Astrocyte (in vitro differentiated cells and primary cell): ENCODE measurements at regions not wholly inside any gene's neighbourhood (a gene's known extent, or its start where the extent isn't known, plus 50 kb on each side); places are given as distances from the start of the nearest gene placed in this dataset.

Source experiments
- CTCF ChIP-seq: IDR thresholded peaks from 2 replicates; pipeline ENCODE4 v1.5.1; 2011; ENCODE audit warnings: low read depth, mild to moderate bottlenecking, inconsistent platforms, low read length, moderate library complexity; ENCODE audit not compliant: insufficient read depth
- EZH2 ChIP-seq: IDR thresholded peaks from 2 replicates; pipeline ENCODE4 v1.6.1; 2012; ENCODE audit warnings: mild to moderate bottlenecking, low read length, inconsistent platforms; ENCODE audit not compliant: insufficient read depth

DNA sequence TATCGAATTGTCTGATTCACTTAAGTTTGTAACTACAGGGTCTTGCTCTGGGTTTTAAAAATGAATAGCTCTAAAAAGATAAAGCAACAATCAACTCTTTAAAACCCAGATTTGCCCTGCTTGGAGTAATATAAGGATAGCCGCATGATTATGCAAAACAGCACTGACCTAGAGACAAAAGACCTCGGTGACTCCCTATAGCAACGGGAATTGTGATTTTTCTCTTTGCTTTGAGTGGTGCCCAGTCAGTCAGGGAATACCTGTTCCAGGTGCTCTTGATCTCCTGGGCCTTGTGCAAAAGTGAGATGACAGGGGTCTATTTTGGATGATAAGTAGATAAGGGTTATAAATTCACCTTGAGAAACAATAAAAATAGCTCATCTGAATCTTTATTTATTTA lies 336.3 kb upstream of the NOX3 start:
- TF ChIP-seq EZH2 (no peak), CTCF (no peak)
